ENCODE measurements at regions not wholly inside any gene's neighbourhood (a gene's known extent, or its start where the extent isn't known, plus 50 kb on each side); places are given as distances from the start of the nearest gene placed in this dataset.

DNA sequence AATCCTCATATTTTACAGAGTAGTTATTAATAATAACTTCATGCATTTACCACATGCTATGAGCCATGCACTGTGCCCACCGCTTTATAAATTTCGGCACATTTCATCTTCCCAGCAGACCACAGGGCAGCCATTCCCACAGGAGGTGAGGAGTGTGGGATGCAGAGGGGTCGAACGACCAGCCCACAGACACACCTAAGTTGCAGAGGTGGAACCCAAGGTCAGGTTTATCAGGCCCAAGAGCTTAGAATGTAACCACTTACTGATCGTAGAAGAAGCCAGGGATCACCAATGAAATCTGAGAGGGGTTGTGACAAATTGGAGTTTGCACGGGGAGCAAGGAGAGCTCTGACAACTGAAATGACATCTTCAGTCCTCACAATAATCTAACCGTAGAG is 303.0 kb upstream of the MSX2 start:
- TF ChIP-seq, protein P1, sequence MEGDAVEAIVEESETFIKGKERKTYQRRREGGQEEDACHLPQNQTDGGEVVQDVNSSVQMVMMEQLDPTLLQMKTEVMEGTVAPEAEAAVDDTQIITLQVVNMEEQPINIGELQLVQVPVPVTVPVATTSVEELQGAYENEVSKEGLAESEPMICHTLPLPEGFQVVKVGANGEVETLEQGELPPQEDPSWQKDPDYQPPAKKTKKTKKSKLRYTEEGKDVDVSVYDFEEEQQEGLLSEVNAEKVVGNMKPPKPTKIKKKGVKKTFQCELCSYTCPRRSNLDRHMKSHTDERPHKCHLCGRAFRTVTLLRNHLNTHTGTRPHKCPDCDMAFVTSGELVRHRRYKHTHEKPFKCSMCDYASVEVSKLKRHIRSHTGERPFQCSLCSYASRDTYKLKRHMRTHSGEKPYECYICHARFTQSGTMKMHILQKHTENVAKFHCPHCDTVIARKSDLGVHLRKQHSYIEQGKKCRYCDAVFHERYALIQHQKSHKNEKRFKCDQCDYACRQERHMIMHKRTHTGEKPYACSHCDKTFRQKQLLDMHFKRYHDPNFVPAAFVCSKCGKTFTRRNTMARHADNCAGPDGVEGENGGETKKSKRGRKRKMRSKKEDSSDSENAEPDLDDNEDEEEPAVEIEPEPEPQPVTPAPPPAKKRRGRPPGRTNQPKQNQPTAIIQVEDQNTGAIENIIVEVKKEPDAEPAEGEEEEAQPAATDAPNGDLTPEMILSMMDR (IDR thresholded peaks at IDR 0.05 in 4 of 5, conservative IDR thresholded peaks at IDR 0.05 in 1 of 5) = no peak
- TF ChIP-seq POLR2A (IDR thresholded peaks at IDR 0.05) = no peak

All from gastrocnemius medialis (tissue), 4 donors.